Loucy (cell line): ENCODE measurements at regions not wholly inside any gene's neighbourhood (a gene's known extent, or its start where the extent isn't known, plus 50 kb on each side); places are given as distances from the start of the nearest gene placed in this dataset.

Experiments
- H2AFZ ChIP-seq: fragments of 200-600 bp; sonication (generic); 2 replicates; pipeline ENCODE4 v1.6.0; 2016; ENCODE audit warnings: antibody characterized with exemption, mild to moderate bottlenecking, low read length, moderate library complexity
- H3F3A ChIP-seq: fragments of 200-600 bp; 2 replicates; pipeline ENCODE4 v1.6.0; 2016; ENCODE audit warnings: antibody characterized with exemption, low read depth, mild to moderate bottlenecking
- H3K27me3 ChIP-seq: fragments of 200-600 bp; sonication (generic); 2 replicates; pipeline ENCODE4 v1.6.1; 2014; ENCODE audit warnings: low read length, mild to moderate bottlenecking; ENCODE audit not compliant: insufficient read depth, poor library complexity, severe bottlenecking
- H3K36me3 ChIP-seq: fragments of 200-600 bp; sonication (generic); 2 replicates; pipeline ENCODE4 v1.6.1; 2016; ENCODE audit warnings: low read length; ENCODE audit not compliant: insufficient read depth
- H3K4me1 ChIP-seq: fragments of 200-600 bp; sonication (generic); 2 replicates; pipeline ENCODE4 v1.5.1; 2014; ENCODE audit warnings: low read length, mild to moderate bottlenecking; ENCODE audit not compliant: insufficient read depth, poor library complexity, severe bottlenecking
- H3K4me2 ChIP-seq: fragments of 200-600 bp; sonication (generic); 2 replicates; pipeline ENCODE4 v1.6.0; 2014; ENCODE audit warnings: antibody characterized with exemption, low read length, low read depth, mild to moderate bottlenecking; ENCODE audit not compliant: poor library complexity, severe bottlenecking
- H3K4me3 ChIP-seq: fragments of 200-600 bp; sonication (generic); 2 replicates; pipeline ENCODE4 v1.5.1; 2014; ENCODE audit warnings: low read length, mild to moderate bottlenecking, mixed read lengths; ENCODE audit not compliant: poor library complexity, severe bottlenecking
- H3K79me2 ChIP-seq: fragments of 200-600 bp; sonication (generic); 2 replicates; pipeline ENCODE4 v1.6.1; 2014; ENCODE audit warnings: low read length; ENCODE audit not compliant: insufficient read depth
- H3K9ac ChIP-seq: fragments of 200-600 bp; sonication (generic); 2 replicates; pipeline ENCODE4 v1.6.0; 2014; ENCODE audit warnings: mild to moderate bottlenecking, low read depth, low read length, moderate library complexity; ENCODE audit not compliant: poor library complexity, severe bottlenecking
- H3K9me2 ChIP-seq: fragments of 200-600 bp; sonication (generic); replicated peaks from 2 replicates; pipeline ENCODE4 v1.6.1; 2016; ENCODE audit warnings: low read depth, low read length, mixed read lengths
- H3K9me3 ChIP-seq: fragments of 200-600 bp; sonication (generic); 2 replicates; pipeline ENCODE4 v1.6.1; 2014; ENCODE audit warnings: mild to moderate bottlenecking, antibody characterized with exemption, low read length, low read depth; ENCODE audit not compliant: insufficient read depth
- H4K20me1 ChIP-seq: fragments of 200-600 bp; sonication (generic); 2 replicates; pipeline ENCODE4 v1.6.0; 2014; ENCODE audit warnings: antibody characterized with exemption, low read length, mild to moderate bottlenecking; ENCODE audit not compliant: insufficient read depth, poor library complexity, severe bottlenecking
- EZH2phosphoT487 ChIP-seq: fragments of 200-600 bp; IDR thresholded peaks from 2 replicates; pipeline ENCODE4 v1.6.1; 2018; ENCODE audit warnings: antibody characterized with exemption, mild to moderate bottlenecking, moderate library complexity, borderline replicate concordance
- TF ChIP-seq, protein P1 (sequence below): fragments of 200-600 bp; sonication (generic); conservative IDR thresholded peaks from 2 replicates; pipeline ENCODE4 v1.5.1; 2014; ENCODE audit warnings: mild to moderate bottlenecking, antibody characterized with exemption, low read length

DNA sequence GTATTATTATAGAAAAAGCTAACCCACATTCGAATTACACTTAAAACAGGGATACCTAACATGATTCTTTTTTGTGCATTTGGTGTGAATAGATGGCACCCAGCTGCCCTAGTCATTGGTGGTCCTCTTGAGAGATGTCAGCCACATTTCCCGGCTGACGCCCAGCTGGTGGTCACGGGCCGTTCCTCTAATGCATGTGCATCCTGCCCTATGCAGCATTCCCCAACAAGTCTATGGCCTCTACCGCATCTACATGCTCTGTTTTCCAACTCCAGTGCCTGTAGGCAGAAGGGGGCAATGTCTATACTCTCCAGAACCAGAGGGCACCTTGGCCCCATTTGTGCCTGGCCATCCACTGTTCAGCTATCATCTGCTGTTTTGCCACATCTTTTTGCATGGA is 78.6 kb upstream of the PRICKLE2 start:
- Histone ChIP-seq H4K20me1 (no peaks in the 10 kb centered on the region), H3K4me2 (no peak overlapping the region), H3K9me2 (no peaks in the 10 kb centered on the region), H3F3A (no peaks in the 10 kb centered on the region), H3K9ac (no peak overlapping the region), H3K9me3 (no peaks in the 10 kb centered on the region), H3K4me1 (no peaks in the 10 kb centered on the region), H3K36me3 (no peaks in the 10 kb centered on the region), H3K27me3 (no peaks in the 10 kb centered on the region), H2AFZ (no peak overlapping the region), H3K4me3 (no peak overlapping the region), H3K79me2 (no peaks in the 10 kb centered on the region)
- TF ChIP-seq, protein P1, sequence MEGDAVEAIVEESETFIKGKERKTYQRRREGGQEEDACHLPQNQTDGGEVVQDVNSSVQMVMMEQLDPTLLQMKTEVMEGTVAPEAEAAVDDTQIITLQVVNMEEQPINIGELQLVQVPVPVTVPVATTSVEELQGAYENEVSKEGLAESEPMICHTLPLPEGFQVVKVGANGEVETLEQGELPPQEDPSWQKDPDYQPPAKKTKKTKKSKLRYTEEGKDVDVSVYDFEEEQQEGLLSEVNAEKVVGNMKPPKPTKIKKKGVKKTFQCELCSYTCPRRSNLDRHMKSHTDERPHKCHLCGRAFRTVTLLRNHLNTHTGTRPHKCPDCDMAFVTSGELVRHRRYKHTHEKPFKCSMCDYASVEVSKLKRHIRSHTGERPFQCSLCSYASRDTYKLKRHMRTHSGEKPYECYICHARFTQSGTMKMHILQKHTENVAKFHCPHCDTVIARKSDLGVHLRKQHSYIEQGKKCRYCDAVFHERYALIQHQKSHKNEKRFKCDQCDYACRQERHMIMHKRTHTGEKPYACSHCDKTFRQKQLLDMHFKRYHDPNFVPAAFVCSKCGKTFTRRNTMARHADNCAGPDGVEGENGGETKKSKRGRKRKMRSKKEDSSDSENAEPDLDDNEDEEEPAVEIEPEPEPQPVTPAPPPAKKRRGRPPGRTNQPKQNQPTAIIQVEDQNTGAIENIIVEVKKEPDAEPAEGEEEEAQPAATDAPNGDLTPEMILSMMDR = no peak
- TF ChIP-seq EZH2phosphoT487 = no peak

DNA sequence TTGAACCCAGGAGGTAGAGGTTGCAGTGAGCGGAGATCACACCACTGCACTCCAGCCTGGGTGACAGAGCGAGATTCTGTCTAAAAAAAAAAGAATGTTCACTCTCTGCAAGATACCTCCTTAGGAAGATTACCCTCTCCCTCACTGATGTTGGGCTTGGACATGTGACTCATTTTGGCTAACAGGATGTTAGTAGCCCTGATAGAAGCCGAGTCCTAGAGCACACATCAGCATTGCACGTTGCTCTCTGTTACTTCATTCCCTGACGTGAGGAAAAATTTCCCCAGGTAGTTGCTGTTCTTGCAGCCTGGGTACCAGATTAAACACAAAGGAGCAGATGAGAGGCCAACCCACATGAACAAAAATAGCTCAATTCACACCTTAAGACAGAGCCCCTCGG is 78.1 kb upstream of the PRICKLE2 start:
- Histone ChIP-seq H3K9me2 (no peaks in the 10 kb centered on the region), H3K9ac (no peak overlapping the region), H3K27me3 (no peaks in the 10 kb centered on the region), H3K9me3 (0 out of 2 replicates have a peak, but pooled peaks cover 3% of the 10 kb centered on the region), H3K4me2 (no peak overlapping the region), H3F3A (no peaks in the 10 kb centered on the region), H3K4me1 (no peaks in the 10 kb centered on the region), H4K20me1 (no peaks in the 10 kb centered on the region), H3K36me3 (no peaks in the 10 kb centered on the region), H2AFZ (no peak overlapping the region), H3K79me2 (no peaks in the 10 kb centered on the region), H3K4me3 (no peak overlapping the region)
- TF ChIP-seq, protein P1 = no peak

DNA sequence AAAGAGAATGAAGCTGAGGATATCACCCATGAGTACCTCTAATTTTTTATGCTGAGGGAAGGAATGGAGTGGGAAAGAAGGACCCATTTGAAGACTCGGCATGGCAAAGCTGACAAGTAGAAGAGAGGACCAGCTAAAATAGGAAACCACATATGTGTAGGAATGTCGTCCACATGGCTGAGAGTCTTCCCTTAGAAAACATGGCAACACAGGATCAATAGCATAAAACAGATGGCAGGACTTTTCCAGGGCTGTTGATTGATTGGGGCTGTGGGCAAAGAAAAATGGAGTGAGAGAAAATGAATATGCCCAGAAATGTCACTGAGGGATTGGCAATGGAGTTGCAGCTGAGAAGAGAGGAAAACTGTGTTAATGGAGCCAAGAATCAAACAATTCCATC is 76.2 kb upstream of the PRICKLE2 start:
- Histone ChIP-seq H2AFZ (no peak overlapping the region), H3K79me2 (no peaks in the 10 kb centered on the region), H4K20me1 (no peaks in the 10 kb centered on the region), H3F3A (no peaks in the 10 kb centered on the region), H3K36me3 (no peaks in the 10 kb centered on the region), H3K9ac (no peak overlapping the region), H3K9me2 (no peaks in the 10 kb centered on the region), H3K4me3 (no peak overlapping the region), H3K4me1 (no peaks in the 10 kb centered on the region), H3K27me3 (no peaks in the 10 kb centered on the region), H3K9me3 (peaks cover 14% of the 10 kb centered on the region; the same call in 1 of the 2 replicates), H3K4me2 (no peak overlapping the region)
- no peak for TF ChIP-seq EZH2phosphoT487
- TF ChIP-seq, protein P1 = no peak
